GM23248 (cell line): ENCODE measurements at regions not wholly inside any gene's neighbourhood (a gene's known extent, or its start where the extent isn't known, plus 50 kb on each side); places are given as distances from the start of the nearest gene placed in this dataset.

ENCODE experiments used
- DNase-seq: peaks from one replicate; pipeline ENCODE4 v3.0.0-alpha.2; 2015
- H2AFZ ChIP-seq: fragments of 200-600 bp; sonication (generic); 2 replicates; pipeline ENCODE4 v1.6.1; 2016; ENCODE audit warnings: antibody characterized with exemption
- H3F3A ChIP-seq: fragments of 200-600 bp; sonication (generic); 2 replicates; pipeline ENCODE4 v1.6.1; 2016; ENCODE audit warnings: mild to moderate bottlenecking, antibody characterized with exemption, mixed run types; ENCODE audit not compliant: insufficient read depth
- H3K27ac ChIP-seq: fragments of 200-600 bp; sonication (generic); 2 replicates; pipeline ENCODE4 v1.5.1; 2016; ENCODE audit warnings: mild to moderate bottlenecking
- H3K27me3 ChIP-seq: fragments of 200-600 bp; sonication (generic); replicated peaks from 2 replicates; pipeline ENCODE4 v1.6.1; 2016; ENCODE audit warnings: mild to moderate bottlenecking; ENCODE audit not compliant: insufficient read depth
- H3K36me3 ChIP-seq: fragments of 200-600 bp; sonication (generic); 2 replicates; pipeline ENCODE4 v1.6.1; 2016; ENCODE audit warnings: low read depth, mild to moderate bottlenecking
- H3K4me1 ChIP-seq: fragments of 200-600 bp; sonication (generic); 2 replicates; pipeline ENCODE4 v1.6.1; 2016; ENCODE audit warnings: mild to moderate bottlenecking; ENCODE audit not compliant: insufficient read depth
- H3K4me2 ChIP-seq: fragments of 200-600 bp; sonication (generic); one replicate; pipeline ENCODE4 v1.6.1; 2016; ENCODE audit warnings: mild to moderate bottlenecking; ENCODE audit not compliant: unreplicated experiment
- H3K4me3 ChIP-seq: fragments of 200-600 bp; sonication (generic); 2 replicates; pipeline ENCODE4 v1.5.1; 2016; ENCODE audit warnings: mild to moderate bottlenecking
- H3K79me2 ChIP-seq: fragments of 200-600 bp; sonication (generic); 2 replicates; pipeline ENCODE4 v1.6.1; 2016; ENCODE audit warnings: mild to moderate bottlenecking; ENCODE audit not compliant: insufficient read depth
- H3K9ac ChIP-seq: fragments of 200-600 bp; sonication (generic); 2 replicates; pipeline ENCODE4 v1.6.1; 2016; ENCODE audit warnings: mild to moderate bottlenecking
- H3K9me2 ChIP-seq: fragments of 200-600 bp; sonication (generic); 2 replicates; pipeline ENCODE4 v1.6.1; 2016; ENCODE audit warnings: mixed run types, mild to moderate bottlenecking, moderate library complexity; ENCODE audit not compliant: insufficient read depth
- H3K9me3 ChIP-seq: fragments of 200-600 bp; sonication (generic); one replicate; pipeline ENCODE4 v1.6.1; 2017; ENCODE audit warnings: low read depth
- H4K20me1 ChIP-seq: fragments of 200-600 bp; sonication (generic); 2 replicates; pipeline ENCODE4 v1.6.0; 2016; ENCODE audit not compliant: insufficient read depth
- EZH2 ChIP-seq: fragments of 200-600 bp; sonication (generic); IDR thresholded peaks from 2 replicates; pipeline ENCODE4 v1.6.1; 2018; ENCODE audit warnings: antibody characterized with exemption, mild to moderate bottlenecking; ENCODE audit not compliant: insufficient read depth, poor library complexity, severe bottlenecking
- EZH2phosphoT487 ChIP-seq: fragments of 200-600 bp; sonication (generic); IDR thresholded peaks from 2 replicates; pipeline ENCODE4 v1.6.1; 2018; ENCODE audit warnings: antibody characterized with exemption, moderate library complexity, mild to moderate bottlenecking, low read depth; ENCODE audit not compliant: insufficient read depth
- WGBS, 2 experiments: methylation state at CpG; one replicate each; pipeline ENCODE4 v1.1.6; 2015 to 2017; ENCODE audit warnings: low lambda C conversion rate in 2 of 2, low coverage in 1 of 2; ENCODE audit errors: missing lambda C conversion rate in 2 of 2; 5-methylcytosine and 5-hydroxymethylcytosine counted together
- in situ Hi-C: fragments of 300-500 bp; cut with MboI; formaldehyde crosslinking; loops from 2 replicates; pipeline ENCODE4 v1.15.0; 2020

GRCh38 chr4:24319387-24319786 lies 265.0 kb downstream of the DHX15 start:
- no peaks in the 10 kb centered on the region for H3K9me3 ChIP-seq
- no peak overlapping the region for H3K4me2 ChIP-seq
- no peaks in the 10 kb centered on the region for H3F3A ChIP-seq
- no peaks in the 10 kb centered on the region; the same call in 1 of the 2 replicates for H3K27me3 ChIP-seq
- H3K9ac ChIP-seq, result no peak overlapping the region
- no peaks in the 10 kb centered on the region for H3K36me3 ChIP-seq
- H4K20me1 ChIP-seq, result no peaks in the 10 kb centered on the region
- no peaks in the 10 kb centered on the region for H3K79me2 ChIP-seq
- TF ChIP-seq EZH2 (no peak), EZH2phosphoT487 (no peak)
- no peak overlapping the region for H2AFZ ChIP-seq
- H3K27ac ChIP-seq, result no peak overlapping the region
- in situ Hi-C loops, result no loop called here
- WGBS, 2 experiments, result 43 to 48% methylated on average over 5 of the region's 5 CpGs
- no peak overlapping the region for H3K4me3 ChIP-seq
- no peak for DNase-seq
- no peaks in the 10 kb centered on the region for H3K4me1 ChIP-seq
- H3K9me2 ChIP-seq, result no peaks in the 10 kb centered on the region

GRCh38 chr4:24315056-24315455 lies 269.3 kb downstream of the DHX15 start:
- DNase-seq, result no peak
- WGBS, 2 experiments, result 69 to 80% methylated on average over 1 of the region's 1 CpG
- no peaks in the 10 kb centered on the region for H3K9me3 ChIP-seq
- H3K36me3 ChIP-seq, result no peaks in the 10 kb centered on the region
- H3K27ac ChIP-seq, result no peak overlapping the region
- no peaks in the 10 kb centered on the region for H3K9me2 ChIP-seq
- H3K9ac ChIP-seq, result no peak overlapping the region
- no peak overlapping the region for H2AFZ ChIP-seq
- TF ChIP-seq EZH2phosphoT487, result no peak
- no peaks in the 10 kb centered on the region for H3K4me1 ChIP-seq
- H3K27me3 ChIP-seq, result peaks cover 6% of the 10 kb centered on the region
- no peaks in the 10 kb centered on the region for H3F3A ChIP-seq
- no peak overlapping the region for H3K4me3 ChIP-seq
- H3K79me2 ChIP-seq, result no peaks in the 10 kb centered on the region
- in situ Hi-C loops, result no loop called here
- no peaks in the 10 kb centered on the region for H4K20me1 ChIP-seq
- H3K4me2 ChIP-seq, result no peak overlapping the region

GRCh38 chr4:24312261-24312913 lies 272.0 kb downstream of the DHX15 start:
- Histone ChIP-seq H3K27me3 (peaks cover 6% of the 10 kb centered on the region), H3F3A (no peaks in the 10 kb centered on the region), H3K4me2 (no peak overlapping the region), H3K9me3 (no peaks in the 10 kb centered on the region), H3K79me2 (no peaks in the 10 kb centered on the region), H3K9ac (no peak overlapping the region), H2AFZ (no peak overlapping the region), H3K9me2 (no peaks in the 10 kb centered on the region), H3K36me3 (no peaks in the 10 kb centered on the region), H4K20me1 (no peaks in the 10 kb centered on the region), H3K4me3 (no peak overlapping the region), H3K4me1 (no peaks in the 10 kb centered on the region), H3K27ac (no peak overlapping the region)
- in situ Hi-C loops, result no loop called here
- DNase-seq, result no peak
- TF ChIP-seq EZH2phosphoT487, result no peak
- no peak for TF ChIP-seq EZH2
- 62 to 67% methylated on average over 3 of the region's 3 CpGs for WGBS, 2 experiments

GRCh38 chr4:24303926-24304325 lies 280.4 kb downstream of the DHX15 start:
- no peak overlapping the region for H2AFZ ChIP-seq
- peaks cover 5% of the 10 kb centered on the region for H3K27me3 ChIP-seq
- no peaks in the 10 kb centered on the region for H3K36me3 ChIP-seq
- no peaks in the 10 kb centered on the region for H3F3A ChIP-seq
- no peak overlapping the region for H3K27ac ChIP-seq
- no peaks in the 10 kb centered on the region for H3K9me2 ChIP-seq
- no peak overlapping the region for H3K4me2 ChIP-seq
- H3K4me3 ChIP-seq, result no peak overlapping the region
- TF ChIP-seq EZH2phosphoT487 (no peak), EZH2 (no peak)
- H3K79me2 ChIP-seq, result no peaks in the 10 kb centered on the region
- no peak overlapping the region for H3K9ac ChIP-seq
- no peaks in the 10 kb centered on the region for H3K9me3 ChIP-seq
- in situ Hi-C loops, result no loop called here
- no peaks in the 10 kb centered on the region for H3K4me1 ChIP-seq
- H4K20me1 ChIP-seq, result no peaks in the 10 kb centered on the region
- DNase-seq, result no peak
- WGBS, 2 experiments, result 0 to 6% methylated on average over 2 of the region's 2 CpGs

GRCh38 chr4:24298911-24299310 lies 285.4 kb downstream of the DHX15 start:
- no peak overlapping the region for H3K9ac ChIP-seq
- H2AFZ ChIP-seq, result no peak overlapping the region
- no peaks in the 10 kb centered on the region for H3K4me1 ChIP-seq
- H4K20me1 ChIP-seq, result no peaks in the 10 kb centered on the region
- peaks cover 5% of the 10 kb centered on the region for H3K27me3 ChIP-seq
- no peaks in the 10 kb centered on the region for H3K79me2 ChIP-seq
- in situ Hi-C loops, result no loop called here
- WGBS, 2 experiments, result 56 to 62% methylated on average over 3 of the region's 3 CpGs
- no peak overlapping the region for H3K27ac ChIP-seq
- no peaks in the 10 kb centered on the region for H3K9me3 ChIP-seq
- DNase-seq, result no peak
- H3K9me2 ChIP-seq, result no peaks in the 10 kb centered on the region
- H3F3A ChIP-seq, result no peaks in the 10 kb centered on the region
- H3K4me2 ChIP-seq, result no peak overlapping the region
- no peak for TF ChIP-seq EZH2phosphoT487
- no peak for TF ChIP-seq EZH2
- no peak overlapping the region for H3K4me3 ChIP-seq
- no peaks in the 10 kb centered on the region for H3K36me3 ChIP-seq
